ENCODE measurements at regions not wholly inside any gene's neighbourhood (a gene's known extent, or its start where the extent isn't known, plus 50 kb on each side); places are given as distances from the start of the nearest gene placed in this dataset.

DNA sequence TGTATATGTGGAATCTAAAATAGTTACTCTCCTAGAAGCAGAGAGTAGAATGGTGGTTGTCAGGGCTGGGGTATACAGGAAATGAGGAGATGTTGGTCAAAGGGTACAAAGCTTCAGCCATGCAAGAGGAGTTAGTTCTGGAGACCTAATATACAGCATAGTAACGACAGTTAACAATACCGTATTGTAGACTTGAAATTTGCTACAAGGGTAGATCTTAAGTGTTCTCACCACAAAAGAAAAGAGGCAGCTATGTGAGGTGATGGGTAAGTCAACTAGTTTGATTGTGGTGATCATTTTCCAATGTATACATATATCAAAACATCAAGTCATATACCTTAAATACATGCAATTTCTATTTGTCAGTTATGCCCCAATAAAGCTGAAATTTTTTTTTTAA lies 98.2 kb upstream of the CYP1B1 start:
- no peak for DNase-seq (ENCODE audit: low read depth, low spot score)
- ChIA-PET CTCF (interaction anchor here (1.7 kb wide), 1 partner anchor 58 kb away, joined by 5 read pairs; no protein-coding TSS in a partner anchor), POLR2A (interaction anchor here (1.0 kb wide), 1 partner anchor 28 kb away, joined by 4 read pairs; no protein-coding TSS in a partner anchor)
- TF ChIP-seq, protein P1, sequence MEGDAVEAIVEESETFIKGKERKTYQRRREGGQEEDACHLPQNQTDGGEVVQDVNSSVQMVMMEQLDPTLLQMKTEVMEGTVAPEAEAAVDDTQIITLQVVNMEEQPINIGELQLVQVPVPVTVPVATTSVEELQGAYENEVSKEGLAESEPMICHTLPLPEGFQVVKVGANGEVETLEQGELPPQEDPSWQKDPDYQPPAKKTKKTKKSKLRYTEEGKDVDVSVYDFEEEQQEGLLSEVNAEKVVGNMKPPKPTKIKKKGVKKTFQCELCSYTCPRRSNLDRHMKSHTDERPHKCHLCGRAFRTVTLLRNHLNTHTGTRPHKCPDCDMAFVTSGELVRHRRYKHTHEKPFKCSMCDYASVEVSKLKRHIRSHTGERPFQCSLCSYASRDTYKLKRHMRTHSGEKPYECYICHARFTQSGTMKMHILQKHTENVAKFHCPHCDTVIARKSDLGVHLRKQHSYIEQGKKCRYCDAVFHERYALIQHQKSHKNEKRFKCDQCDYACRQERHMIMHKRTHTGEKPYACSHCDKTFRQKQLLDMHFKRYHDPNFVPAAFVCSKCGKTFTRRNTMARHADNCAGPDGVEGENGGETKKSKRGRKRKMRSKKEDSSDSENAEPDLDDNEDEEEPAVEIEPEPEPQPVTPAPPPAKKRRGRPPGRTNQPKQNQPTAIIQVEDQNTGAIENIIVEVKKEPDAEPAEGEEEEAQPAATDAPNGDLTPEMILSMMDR (IDR thresholded peaks at IDR 0.05; ENCODE audit: insufficient read depth, low read length, missing control alignments) = no peak
- no peak overlapping the region for H3K4me3 ChIP-seq (ENCODE audit: low read depth, low read length)

DNA sequence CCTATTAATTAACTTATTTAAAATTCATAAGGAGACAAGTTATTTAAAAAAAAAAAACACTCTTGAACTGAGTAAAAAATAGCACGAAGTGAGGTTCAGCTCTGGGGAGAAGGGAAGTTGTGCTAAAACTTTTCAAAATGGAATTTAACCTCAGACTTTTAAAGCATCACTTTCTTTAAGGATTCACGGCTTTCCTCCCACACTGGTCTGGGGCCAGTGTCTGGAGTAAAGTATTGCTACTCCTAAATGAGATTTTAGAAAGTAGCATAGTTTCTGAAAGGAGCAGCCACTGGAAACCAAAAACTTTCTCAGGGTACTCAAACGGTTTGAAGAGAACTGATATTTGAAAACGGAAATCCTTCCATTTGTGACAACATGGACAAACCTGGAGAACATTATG lies 97.7 kb upstream of the CYP1B1 start:
- ChIA-PET POLR2A (no interaction called here), CTCF (no interaction called here)
- TF ChIP-seq, protein P1 (IDR thresholded peaks at IDR 0.05; ENCODE audit: insufficient read depth, low read length, missing control alignments) = no peak
- H3K4me3 ChIP-seq (ENCODE audit: low read depth, low read length) = no peak overlapping the region
- no peak for DNase-seq (ENCODE audit: low read depth, low spot score)

GRCh38 chr2:38171208-38171855 lies 95.4 kb upstream of the CYP1B1 start:
- POLR2A ChIA-PET = no interaction called here
- DNase-seq (ENCODE audit: low read depth, low spot score) = no peak
- TF ChIP-seq, protein P1 (IDR thresholded peaks at IDR 0.05; ENCODE audit: insufficient read depth, low read length, missing control alignments) = no peak
- CTCF ChIA-PET = interaction anchor here (0.9 kb wide), 1 partner anchor 12 kb away, joined by 3 read pairs; no protein-coding TSS in a partner anchor
- no peak overlapping the region for H3K4me3 ChIP-seq (ENCODE audit: low read depth, low read length)

GRCh38 chr2:38170733-38171132 lies 94.8 kb upstream of the CYP1B1 start:
- ChIA-PET CTCF (no interaction called here), POLR2A (no interaction called here)
- no peak overlapping the region for H3K4me3 ChIP-seq (ENCODE audit: low read depth, low read length)
- TF ChIP-seq, protein P1 (IDR thresholded peaks at IDR 0.05; ENCODE audit: insufficient read depth, low read length, missing control alignments) = no peak
- DNase-seq (ENCODE audit: low read depth, low spot score) = no peak

DNA sequence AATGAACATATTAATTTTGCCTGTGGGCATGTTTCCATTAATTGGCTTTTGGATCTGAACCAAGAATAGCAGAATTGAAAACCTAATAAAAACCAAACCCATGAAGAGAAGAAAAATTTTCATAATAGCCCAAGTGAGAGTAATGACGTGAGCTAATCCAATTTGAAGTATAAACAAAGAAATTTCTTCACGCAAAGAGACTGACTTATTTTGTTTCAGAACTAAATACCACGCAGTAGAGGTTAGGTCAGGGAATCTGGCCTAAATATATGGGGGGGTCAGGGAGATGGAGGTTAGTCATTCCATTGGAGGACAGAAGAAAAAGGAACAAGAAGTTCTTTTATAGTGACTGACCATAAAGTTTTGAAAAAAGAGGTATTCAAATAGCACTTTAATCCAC lies 94.1 kb upstream of the CYP1B1 start:
- H3K4me3 ChIP-seq (ENCODE audit: low read depth, low read length) = no peak overlapping the region
- POLR2A ChIA-PET = no interaction called here
- TF ChIP-seq, protein P1 (IDR thresholded peaks at IDR 0.05; ENCODE audit: insufficient read depth, low read length, missing control alignments) = no peak
- CTCF ChIA-PET = no interaction called here
- no peak for DNase-seq (ENCODE audit: low read depth, low spot score)

- ChIA-PET POLR2A (no interaction called here), CTCF (interaction anchor here (1.3 kb wide), 1 partner anchor 106 kb away, joined by 4 read pairs; no protein-coding TSS in a partner anchor)
- TF ChIP-seq, protein P1 (IDR thresholded peaks at IDR 0.05; ENCODE audit: insufficient read depth, low read length, missing control alignments) = no peak
- no peak overlapping the region for H3K4me3 ChIP-seq (ENCODE audit: low read depth, low read length)
- no peak for DNase-seq (ENCODE audit: low read depth, low spot score)
Measured at GRCh38 chr2:38168710-38169480, 92.9 kb upstream of the CYP1B1 start.

Data from AG04449 (cell line).